GM18867 (cell line): ENCODE measurements at regions not wholly inside any gene's neighbourhood (a gene's known extent, or its start where the extent isn't known, plus 50 kb on each side); places are given as distances from the start of the nearest gene placed in this dataset.

ENCODE experiments used
- ATAC-seq: cut with Tn5 transposase; IDR thresholded peaks from one replicate; pipeline ENCODE4 v1.9.1; 2021; ENCODE audit warnings: mild to moderate bottlenecking, moderate library complexity; ENCODE audit not compliant: unreplicated experiment

- ATAC-seq = no peak
These were observed 980.5 kb downstream of the FLRT2 start for GRCh38 chr14:86510491-86510890.

DNA sequence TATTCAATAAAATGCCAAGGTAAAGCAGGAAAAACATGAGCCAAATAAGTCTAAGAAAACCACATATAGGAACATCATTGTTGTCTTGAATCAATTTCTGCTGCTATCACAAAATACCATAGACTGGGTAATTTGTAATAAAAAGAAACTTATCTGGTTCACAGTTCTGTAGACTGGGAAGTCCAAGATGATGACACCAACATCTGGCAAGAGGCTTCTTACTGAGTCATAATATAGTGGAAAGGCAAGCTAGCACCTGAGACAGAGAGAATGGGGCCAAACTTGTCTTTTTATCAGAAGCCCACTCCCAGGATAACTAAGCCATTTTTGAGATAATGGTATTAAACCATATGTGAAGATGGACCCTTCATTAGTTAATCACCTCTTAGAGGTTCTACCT is 975.9 kb downstream of the FLRT2 start:
- ATAC-seq = no peak

DNA sequence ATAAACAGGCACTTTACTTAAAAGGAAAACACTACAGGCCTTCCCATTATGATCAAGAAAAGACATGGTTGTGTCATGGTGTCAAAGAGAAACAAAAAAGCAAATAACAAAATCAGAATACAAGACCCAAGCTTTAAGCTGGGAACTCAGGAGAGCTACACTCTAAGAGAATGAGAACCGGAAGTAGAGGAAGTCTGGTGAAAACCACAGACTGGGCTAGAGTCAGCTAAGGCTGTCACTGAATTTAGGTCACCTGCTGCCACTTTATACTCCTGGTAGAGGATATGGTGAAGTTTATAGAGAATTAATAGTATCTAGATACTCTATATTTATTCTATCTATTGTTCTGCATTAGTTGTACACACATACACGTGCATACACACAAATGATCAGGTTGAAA is 971.7 kb downstream of the FLRT2 start:
- ATAC-seq = no peak

- no peak for ATAC-seq
These were observed 961.8 kb downstream of the FLRT2 start for GRCh38 chr14:86491743-86492142.

DNA sequence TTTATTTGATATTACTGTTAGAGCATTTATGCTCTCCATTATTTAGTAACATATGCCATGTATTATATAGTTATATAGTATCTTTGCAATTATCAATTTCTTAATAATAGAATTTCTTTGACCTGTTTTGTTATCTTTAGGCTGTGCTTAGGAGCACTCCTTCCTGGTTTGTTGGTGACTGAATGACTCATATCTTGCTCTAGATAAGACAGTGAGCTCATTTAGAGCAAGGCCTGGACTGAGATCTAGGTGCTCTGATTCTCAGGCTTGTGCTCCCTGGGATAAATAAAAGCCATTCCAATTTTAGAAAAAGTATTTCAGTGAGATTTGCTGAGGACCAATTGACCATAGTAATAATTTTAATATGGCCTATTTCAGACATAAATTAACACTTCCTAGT is 951.2 kb downstream of the FLRT2 start:
- ATAC-seq = no peak

DNA sequence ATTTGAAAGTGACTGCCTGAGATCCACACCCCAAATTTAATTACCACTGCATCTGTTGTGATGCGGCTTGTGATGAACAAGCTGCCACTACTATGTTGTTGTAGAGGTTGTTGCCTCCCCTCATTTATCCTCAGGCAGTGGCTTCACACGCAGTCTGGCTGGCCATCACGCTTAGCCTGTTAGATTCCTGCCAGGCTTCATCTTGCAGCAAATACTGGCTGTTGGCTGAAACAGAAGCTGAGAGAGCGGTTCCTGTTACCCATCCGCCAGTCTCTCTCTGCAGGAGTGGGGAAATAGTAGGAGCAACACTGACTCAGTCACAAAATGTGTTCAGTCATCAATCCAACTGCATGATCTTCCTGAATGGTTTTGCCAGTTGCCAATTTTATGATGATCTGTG is 934.4 kb downstream of the FLRT2 start:
- ATAC-seq = no peak

DNA sequence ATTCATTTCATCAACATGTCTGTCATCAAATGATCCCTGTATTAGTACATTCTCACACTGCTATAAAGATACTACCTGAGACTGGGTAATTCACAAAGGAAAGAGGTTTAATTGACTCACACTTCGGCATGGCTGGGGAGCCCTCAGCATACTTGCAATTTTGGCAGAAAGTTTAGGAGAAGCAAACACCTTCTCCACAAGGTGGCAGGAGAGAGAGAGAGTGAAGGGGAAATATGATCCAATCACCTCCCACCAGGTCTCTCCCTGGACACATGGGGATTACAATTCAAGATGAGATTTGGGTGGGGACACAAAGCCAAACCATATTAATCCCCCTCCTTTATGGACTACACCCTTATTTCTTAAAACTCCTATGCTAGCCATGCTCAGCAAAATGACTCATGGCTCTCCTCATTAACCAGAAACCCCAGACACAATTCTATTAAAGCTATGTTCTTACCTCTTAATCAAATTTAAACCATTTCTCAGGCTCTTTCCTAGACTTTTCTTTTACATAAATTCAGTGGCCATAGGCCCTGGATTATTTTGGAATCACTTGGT is 932.3 kb downstream of the FLRT2 start:
- ATAC-seq = no peak

DNA sequence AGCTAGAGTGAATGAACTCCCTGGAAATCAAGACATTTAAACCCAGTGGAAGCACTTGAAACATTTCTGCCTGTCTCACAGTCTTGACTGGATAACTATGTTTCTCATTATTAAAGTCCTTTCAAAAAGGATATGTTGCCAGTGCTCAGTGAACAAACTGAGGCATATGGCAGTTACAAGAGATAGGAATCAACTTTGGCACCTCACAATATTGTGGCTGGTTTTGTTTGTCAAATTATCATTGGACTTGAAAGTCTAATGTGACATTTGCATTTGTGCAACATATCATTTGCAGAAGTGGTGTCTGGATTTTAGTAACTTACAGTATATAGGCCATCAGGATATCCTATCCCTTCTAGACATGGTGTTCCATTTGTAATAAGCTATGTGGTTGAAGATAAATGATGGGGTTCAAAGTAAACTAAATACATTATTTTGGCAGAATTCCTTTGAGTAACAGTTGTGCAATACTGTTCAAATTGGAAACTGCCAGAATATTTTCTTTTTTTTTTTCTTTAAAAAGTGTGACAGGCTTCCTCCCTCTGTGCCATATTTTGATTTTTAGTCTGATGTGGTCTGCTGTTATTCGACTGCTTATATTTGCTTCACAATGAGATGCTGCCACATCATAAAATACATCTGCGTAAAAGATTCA is 927.7 kb downstream of the FLRT2 start:
- no peak for ATAC-seq

DNA sequence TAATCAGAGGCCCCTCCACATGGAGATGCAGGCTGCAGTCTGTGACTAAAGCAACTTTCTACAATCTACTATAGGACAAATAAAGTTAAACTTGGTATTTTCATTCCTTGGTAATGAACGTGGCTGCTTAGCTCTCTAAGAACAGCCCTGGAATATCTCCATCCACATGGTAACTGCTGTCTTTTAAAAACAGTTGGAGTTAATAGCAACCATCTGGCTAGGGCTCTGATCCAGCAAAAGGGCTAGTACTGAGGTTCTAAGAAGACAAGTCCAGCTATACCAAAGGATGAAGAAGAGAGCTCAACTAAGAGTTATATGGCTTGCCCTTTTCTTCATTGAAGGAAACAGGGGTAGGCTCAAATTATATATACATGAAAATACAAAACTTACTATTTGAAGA is 920.1 kb downstream of the FLRT2 start:
- ATAC-seq = no peak

GRCh38 chr14:86442135-86442534 is 912.2 kb downstream of the FLRT2 start:
- ATAC-seq = no peak

DNA sequence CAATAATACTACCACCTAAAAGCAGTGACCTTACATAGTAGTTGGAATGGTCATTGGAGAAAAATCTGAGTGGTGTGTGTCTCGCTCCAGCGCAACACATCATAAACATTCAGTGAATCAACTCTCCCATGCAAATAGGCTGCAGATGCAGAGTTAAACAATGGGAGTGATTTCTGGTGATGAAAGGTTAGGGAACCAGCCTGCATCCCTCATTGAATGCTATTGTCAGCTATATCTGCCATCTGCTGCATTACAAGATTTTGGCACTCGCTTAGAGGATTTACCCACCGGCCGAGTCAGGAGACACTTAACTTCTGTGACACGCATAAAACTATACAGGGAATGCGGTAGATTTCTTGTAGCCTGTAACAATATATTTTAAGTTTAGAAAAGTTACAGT is 900.9 kb downstream of the FLRT2 start:
- ATAC-seq = no peak

DNA sequence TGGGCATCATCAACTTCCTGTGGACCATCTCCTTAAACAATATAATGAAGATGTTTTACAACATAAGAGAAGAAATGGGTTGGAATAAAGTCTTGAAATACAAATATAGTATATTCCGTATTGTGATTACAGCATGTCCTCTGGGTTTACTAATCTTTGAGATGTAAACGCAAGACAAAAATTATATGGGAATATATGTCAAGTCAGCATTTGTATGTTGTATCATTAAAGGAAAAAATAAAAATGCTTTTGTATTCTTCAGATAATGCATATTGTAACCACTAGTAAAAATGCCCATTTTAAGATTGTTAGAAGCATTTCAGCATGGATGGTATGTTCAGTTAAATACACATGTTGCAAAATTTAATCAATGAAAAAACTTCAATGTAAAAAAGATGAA is 893.3 kb downstream of the FLRT2 start:
- no peak for ATAC-seq

DNA sequence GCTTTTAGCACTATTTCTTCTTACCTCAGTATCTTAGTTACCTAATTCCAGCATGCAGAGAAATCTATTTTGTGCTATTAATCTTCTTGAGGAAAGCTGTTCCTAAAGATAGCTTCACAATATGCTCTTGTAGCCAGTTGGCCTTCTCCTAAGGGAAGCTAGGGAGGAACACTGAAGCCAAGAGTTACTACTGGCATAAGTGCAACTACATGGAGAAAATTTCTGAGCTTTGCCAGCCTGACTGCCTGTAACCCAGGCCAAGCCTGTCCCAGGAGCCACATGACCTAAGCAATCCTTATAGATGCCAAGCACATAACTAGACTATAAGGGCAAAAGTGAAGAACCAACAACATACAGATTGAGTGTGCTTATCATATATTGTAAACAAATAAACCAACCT is 890.2 kb downstream of the FLRT2 start:
- ATAC-seq = no peak

- ATAC-seq = no peak
These were observed 884.2 kb downstream of the FLRT2 start for GRCh38 chr14:86414146-86414545.

DNA sequence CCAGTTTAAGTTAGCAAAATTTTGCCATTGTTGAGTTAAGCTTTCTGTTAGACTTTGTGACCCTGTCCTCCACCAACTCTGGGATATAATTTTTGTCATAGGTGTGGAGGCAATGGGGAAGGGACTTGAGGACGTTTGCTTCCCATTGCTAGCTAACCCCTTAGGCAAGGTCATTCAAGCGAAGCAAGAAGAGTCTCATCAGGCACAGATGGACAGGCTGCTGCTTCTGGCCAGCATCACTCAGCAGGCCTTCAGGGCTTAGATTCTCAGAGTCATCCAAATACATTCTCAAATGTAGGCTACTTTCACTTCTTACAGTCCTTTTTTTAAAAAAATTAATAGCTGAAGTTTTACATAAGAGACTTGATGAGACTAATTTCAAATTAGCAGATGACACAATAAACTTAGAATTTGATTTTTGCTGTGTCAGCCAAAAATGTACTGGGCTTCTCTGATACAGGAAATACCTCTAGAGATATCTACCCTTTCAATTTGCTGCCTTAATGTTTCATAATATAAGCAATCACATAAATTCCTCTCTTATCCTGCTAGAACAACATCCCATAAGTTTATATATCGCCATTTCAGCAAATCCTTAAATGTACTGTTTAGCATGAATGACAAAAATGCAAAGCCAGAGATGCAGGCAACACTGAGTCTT is 875.2 kb downstream of the FLRT2 start:
- ATAC-seq = no peak

- no peak for ATAC-seq
These were observed 874.5 kb downstream of the FLRT2 start for GRCh38 chr14:86404425-86404824.

DNA sequence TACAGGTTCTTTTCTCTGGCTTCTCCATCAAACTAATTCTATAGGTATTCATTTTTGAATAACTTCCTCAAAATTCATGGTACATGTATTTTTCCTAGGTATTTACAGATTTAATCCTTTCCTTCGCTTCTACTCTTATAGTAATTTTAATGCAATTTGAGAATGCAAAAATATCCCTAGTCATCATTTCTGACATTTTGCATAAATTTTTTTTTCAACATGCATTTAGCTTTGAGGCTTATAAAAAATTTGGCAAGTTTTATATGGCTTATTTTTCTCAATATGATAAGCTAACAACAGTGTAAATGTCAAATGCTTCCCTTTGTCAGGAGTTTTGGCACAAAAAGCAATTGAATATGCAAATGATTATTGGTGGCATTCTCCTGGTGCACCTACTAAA is 872.6 kb downstream of the FLRT2 start:
- ATAC-seq = no peak

DNA sequence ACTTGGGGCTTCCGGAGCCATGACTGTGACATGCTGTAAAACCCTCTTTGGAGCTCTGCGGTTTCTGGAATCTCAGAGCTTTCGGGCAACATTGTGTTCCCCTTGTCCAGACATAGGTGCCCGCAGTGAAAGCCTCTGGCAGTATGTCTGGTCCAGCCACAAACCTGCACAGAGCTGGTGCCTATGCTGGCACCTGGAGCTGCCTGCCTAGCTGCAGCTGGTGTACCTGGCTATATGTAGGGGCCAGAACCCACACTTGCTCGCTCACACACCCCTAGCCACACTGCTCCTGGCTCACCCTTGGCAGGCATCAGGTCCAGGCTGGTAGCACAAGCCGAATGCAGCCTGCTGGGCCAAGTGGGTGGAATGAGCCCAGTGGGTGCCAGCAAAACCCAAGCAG is 861.1 kb downstream of the FLRT2 start:
- ATAC-seq = no peak

DNA sequence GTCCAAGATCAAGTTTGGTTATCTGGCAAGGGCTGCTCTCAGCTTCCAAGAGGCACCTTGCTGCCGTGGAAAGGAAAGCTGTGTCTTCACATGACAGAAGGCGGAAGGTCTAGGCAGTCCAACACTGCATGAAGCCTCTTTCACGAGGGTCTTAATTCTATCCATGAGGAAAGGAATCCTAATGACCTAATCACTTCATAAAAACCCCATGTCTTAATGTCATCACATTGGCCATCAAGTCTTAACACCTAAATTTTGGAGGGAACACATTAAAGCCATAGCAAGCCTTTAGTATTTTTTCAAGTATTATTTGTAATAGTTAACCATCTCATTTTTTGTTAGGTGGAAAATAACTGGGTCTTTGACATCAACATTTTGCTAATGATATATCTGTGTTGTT is 858.3 kb downstream of the FLRT2 start:
- ATAC-seq = no peak

- no peak for ATAC-seq
These were observed 843.9 kb downstream of the FLRT2 start for GRCh38 chr14:86373886-86374285.

DNA sequence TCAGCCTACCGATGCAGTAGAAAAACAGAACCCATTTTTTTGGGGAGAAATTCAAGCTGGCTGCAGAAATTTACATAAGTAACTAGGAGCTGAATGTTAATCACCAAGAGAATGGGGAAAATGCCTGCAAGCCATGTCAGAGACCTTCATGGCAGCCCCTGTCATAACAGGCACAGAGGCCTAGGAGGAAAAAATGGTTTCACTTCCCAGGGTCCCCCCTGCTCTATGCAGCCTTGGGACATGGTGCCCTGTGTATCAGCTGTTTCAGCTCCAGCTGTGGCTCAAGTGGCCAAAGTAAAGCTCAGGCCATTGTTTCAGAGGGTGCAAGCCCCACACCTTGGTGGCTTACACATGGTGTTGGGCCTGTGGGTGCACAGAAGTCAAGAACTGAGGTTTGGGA is 842.5 kb downstream of the FLRT2 start:
- ATAC-seq = no peak

DNA sequence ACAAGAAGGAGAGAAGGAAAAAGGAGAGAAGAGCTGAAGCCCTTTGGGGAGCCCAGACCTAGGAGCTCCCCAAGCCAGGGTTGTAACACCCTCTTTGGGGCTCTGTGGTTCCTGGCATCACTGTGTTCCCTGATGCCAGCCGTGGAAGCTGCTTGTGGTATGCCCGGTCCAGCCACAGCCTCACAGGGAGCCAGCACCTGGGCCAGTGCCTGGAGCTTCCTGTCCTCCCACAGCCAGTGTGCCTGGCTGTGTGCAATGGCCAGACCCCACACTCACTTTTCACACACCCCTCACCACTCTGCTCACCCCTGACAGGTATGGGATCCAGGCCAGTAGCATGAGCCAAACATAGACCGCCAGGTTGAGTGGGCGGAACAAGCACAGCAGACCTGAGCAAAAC is 834.7 kb downstream of the FLRT2 start:
- ATAC-seq = no peak

- no peak for ATAC-seq
These were observed 833.6 kb downstream of the FLRT2 start for GRCh38 chr14:86363576-86363975.
